Neural crest cell (in vitro differentiated cells): ENCODE measurements at regions not wholly inside any gene's neighbourhood (a gene's known extent, or its start where the extent isn't known, plus 50 kb on each side); places are given as distances from the start of the nearest gene placed in this dataset.
A peak's percentile ranks its signal among the peaks of the same experiment; 100 is the strongest.

ENCODE experiments used
- DNase-seq: peaks from one replicate; pipeline ENCODE4 v3.0.0; 2021; ENCODE audit warnings: low read depth, mixed read lengths, low spot score
- H3K27ac Mint-ChIP-seq: one replicate; pipeline ENCODE4 v1.8.0; 2021; ENCODE audit warnings: mild to moderate bottlenecking, mixed read lengths; ENCODE audit not compliant: unreplicated experiment
- H3K27me3 Mint-ChIP-seq: 2 replicates; pipeline ENCODE4 v1.8.0; 2021; ENCODE audit warnings: low read depth, mild to moderate bottlenecking, mixed read lengths
- H3K36me3 Mint-ChIP-seq: 2 replicates; pipeline ENCODE4 v1.8.0; 2021; ENCODE audit warnings: low read depth, mild to moderate bottlenecking, mixed read lengths
- H3K4me1 Mint-ChIP-seq: 2 replicates; pipeline ENCODE4 v1.8.0; 2021; ENCODE audit warnings: mixed read lengths
- H3K4me3 Mint-ChIP-seq: one replicate; pipeline ENCODE4 v1.8.0; 2021; ENCODE audit warnings: mild to moderate bottlenecking, mixed read lengths
- H3K9me3 Mint-ChIP-seq: 2 replicates; pipeline ENCODE4 v1.8.0; 2021; ENCODE audit warnings: mixed read lengths
- TF ChIP-seq, protein P1 (sequence below): fragments of 200-600 bp; sonication (generic); conservative IDR thresholded peaks from 2 replicates; pipeline ENCODE4 v1.5.0; 2021; ENCODE audit warnings: antibody characterized with exemption, mild to moderate bottlenecking

DNA sequence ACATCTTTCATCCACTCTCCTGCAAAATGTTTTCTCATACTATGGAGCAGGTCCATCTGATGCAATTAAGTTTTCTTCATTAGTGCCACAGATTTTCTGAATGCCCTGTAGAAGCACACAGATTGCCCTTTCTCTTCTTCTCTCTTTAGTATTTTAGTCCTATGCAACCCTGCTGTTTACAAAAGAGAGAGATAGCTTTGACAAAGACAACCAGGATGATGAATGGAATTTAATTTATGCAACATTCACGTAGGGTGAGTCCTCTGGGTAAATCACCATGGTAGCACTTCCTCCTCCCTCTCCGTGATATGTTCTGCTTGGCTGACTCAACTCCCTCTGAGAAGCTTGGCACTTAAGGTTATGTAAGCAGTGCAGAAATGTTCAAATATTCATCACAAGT lies 400.9 kb upstream of the PDE3A start:
- TF ChIP-seq, protein P1, sequence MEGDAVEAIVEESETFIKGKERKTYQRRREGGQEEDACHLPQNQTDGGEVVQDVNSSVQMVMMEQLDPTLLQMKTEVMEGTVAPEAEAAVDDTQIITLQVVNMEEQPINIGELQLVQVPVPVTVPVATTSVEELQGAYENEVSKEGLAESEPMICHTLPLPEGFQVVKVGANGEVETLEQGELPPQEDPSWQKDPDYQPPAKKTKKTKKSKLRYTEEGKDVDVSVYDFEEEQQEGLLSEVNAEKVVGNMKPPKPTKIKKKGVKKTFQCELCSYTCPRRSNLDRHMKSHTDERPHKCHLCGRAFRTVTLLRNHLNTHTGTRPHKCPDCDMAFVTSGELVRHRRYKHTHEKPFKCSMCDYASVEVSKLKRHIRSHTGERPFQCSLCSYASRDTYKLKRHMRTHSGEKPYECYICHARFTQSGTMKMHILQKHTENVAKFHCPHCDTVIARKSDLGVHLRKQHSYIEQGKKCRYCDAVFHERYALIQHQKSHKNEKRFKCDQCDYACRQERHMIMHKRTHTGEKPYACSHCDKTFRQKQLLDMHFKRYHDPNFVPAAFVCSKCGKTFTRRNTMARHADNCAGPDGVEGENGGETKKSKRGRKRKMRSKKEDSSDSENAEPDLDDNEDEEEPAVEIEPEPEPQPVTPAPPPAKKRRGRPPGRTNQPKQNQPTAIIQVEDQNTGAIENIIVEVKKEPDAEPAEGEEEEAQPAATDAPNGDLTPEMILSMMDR, result no peak
- no peaks in the 10 kb centered on the region for H3K9me3 Mint-ChIP-seq
- no peaks in the 10 kb centered on the region for H3K27me3 Mint-ChIP-seq
- DNase-seq, result no peak
- H3K4me1 Mint-ChIP-seq, result peaks cover 41% of the 10 kb centered on the region
- no peaks in the 10 kb centered on the region for H3K36me3 Mint-ChIP-seq
- H3K27ac Mint-ChIP-seq, result peak overlapping the region; percentile 85
- H3K4me3 Mint-ChIP-seq, result peak overlapping the region; percentile 4

DNA sequence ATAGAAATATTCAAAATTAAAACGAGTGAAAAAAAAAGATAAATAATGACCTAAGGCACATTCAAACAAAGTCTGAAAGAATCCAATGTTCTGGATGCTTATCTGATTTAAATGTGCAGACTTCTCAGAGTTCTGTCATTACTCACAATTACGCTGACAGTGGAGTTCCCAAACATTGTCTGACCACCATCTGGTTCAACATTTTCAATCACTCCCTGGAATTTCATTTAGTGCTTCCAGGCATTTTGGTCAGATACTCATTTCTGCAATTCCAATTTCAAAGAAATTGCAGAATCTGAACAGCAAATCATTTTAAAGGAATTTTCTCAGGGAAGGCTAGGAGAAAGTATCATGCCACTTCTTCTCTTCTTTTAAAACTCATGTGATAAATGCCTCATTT lies 398.2 kb upstream of the PDE3A start:
- Mint-ChIP-seq H3K27ac (no peak overlapping the region), H3K36me3 (no peaks in the 10 kb centered on the region), H3K27me3 (no peaks in the 10 kb centered on the region), H3K4me3 (no peak overlapping the region), H3K4me1 (peaks cover 42% of the 10 kb centered on the region), H3K9me3 (no peaks in the 10 kb centered on the region)
- no peak for DNase-seq
- TF ChIP-seq, protein P1, result no peak

GRCh38 chr12:19970821-19971220 lies 397.5 kb upstream of the PDE3A start:
- TF ChIP-seq, protein P1, result no peak
- Mint-ChIP-seq H3K4me3 (no peak overlapping the region), H3K27me3 (no peaks in the 10 kb centered on the region), H3K4me1 (peaks cover 42% of the 10 kb centered on the region), H3K36me3 (no peaks in the 10 kb centered on the region), H3K9me3 (no peaks in the 10 kb centered on the region), H3K27ac (peak overlapping the region; percentile 87)
- DNase-seq, result no peak

- TF ChIP-seq, protein P1, result no peak
- no peaks in the 10 kb centered on the region for H3K36me3 Mint-ChIP-seq
- no peak for DNase-seq
These were observed 396.7 kb upstream of the PDE3A start for GRCh38 chr12:19971361-19972280.

DNA sequence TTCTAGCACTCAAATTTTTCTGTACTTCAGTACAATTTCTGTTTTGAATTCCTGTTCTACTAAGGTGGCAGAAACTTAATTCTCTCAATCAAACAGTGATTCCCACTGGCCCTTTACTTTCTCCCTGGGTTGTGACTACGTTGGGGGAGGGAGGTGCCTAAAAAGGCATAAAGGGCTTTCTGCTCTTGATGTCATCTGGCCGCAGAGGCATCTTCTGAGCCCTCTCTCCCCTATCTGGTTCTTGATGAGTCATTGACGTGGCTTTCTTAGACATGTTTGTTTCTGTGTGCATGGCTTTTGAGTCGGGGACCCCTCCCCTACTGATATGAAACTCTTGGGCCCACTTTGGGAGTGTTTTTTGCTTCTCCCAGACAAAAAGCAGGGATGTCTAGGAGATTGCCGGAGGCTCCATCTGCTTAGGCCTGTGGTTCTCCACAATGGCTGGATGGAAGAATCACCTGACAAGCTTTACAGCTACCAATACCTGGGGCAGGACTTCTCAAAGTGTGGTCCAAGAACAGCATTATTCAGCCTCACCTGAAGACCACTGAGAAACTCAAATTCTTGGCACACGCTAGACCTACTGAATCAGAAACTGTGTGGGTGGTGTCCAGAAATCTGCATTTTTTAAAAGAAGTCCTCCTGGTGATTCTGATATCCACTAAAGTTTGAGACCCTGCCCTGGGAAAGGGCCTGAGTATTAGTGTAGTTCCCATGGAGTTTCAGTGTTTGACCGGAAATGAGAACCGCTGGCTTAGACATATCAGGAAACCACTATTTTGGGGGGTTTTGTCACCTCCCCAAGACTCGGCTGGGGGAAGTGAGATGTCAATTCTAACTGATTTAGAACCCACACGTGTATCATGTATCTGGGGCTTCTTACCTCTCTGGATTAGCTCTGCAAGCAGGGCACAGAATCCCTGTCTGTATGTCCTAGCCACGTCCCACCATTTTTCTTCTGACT lies 395.7 kb upstream of the PDE3A start:
- peaks cover 33% of the 10 kb centered on the region for H3K4me1 Mint-ChIP-seq
- H3K27me3 Mint-ChIP-seq, result no peaks in the 10 kb centered on the region
- no peak overlapping the region for H3K27ac Mint-ChIP-seq
- no peak overlapping the region for H3K4me3 Mint-ChIP-seq
- no peak for DNase-seq
- H3K9me3 Mint-ChIP-seq, result no peaks in the 10 kb centered on the region
- H3K36me3 Mint-ChIP-seq, result no peaks in the 10 kb centered on the region
- TF ChIP-seq, protein P1, result no peak

More at GRCh38 chr12:19971361-19972280, 396.7 kb upstream of the PDE3A start:
- Mint-ChIP-seq H3K4me3 (no peak overlapping the region), H3K27me3 (no peaks in the 10 kb centered on the region), H3K27ac (peak overlapping the region; percentile 87), H3K4me1 (peaks cover 42% of the 10 kb centered on the region), H3K9me3 (no peaks in the 10 kb centered on the region)
